ENCODE measurements at regions not wholly inside any gene's neighbourhood (a gene's known extent, or its start where the extent isn't known, plus 50 kb on each side); places are given as distances from the start of the nearest gene placed in this dataset.
A peak's percentile ranks its signal among the peaks of the same experiment; 100 is the strongest.

DNA sequence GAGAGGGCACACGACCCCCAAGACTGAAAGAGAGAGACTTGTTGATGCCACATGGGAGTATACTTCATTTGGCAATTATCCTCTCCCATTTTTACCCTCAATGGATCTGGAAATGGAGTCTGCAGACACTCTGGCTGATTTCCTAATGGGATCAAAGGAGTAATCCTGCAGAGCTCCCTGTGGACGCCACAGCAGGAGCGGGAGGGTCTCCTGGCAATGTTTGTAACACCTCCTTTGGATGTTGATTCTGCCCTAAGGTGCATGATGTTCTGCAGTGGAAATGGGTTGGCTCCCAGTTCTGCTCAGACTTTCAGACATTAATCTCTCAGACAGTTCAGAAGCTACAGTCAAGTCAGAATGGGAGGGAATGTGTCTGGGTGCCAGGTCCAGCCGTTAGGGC, 166.0 kb upstream of the WDR11 start:
- Histone ChIP-seq H4K20me1 (replicated peaks; ENCODE audit: control insufficient read depth, insufficient read depth, low read length) (no peaks in the 10 kb centered on the region), H3K4me3 (no peak overlapping the region), H3K27me3 (ENCODE audit: control insufficient read depth in 2 of 2, insufficient read depth in 2 of 2, low read length in 2 of 2) (no peaks in the 10 kb centered on the region), H3K36me3 (ENCODE audit: control insufficient read depth, insufficient read depth, low read length) (no peaks in the 10 kb centered on the region), H3K4me1 (replicated peaks in 1 of 2; ENCODE audit: control insufficient read depth in 2 of 2, insufficient read depth in 2 of 2, low read length in 2 of 2) (no peaks in the 10 kb centered on the region), H3K9ac (ENCODE audit: insufficient read depth in 1 of 2, low read depth in 2 of 2, low read length in 2 of 2) (no peak overlapping the region), H3K9me3 (replicated peaks; ENCODE audit: control insufficient read depth, insufficient read depth, low read depth, low read length) (no peaks in the 10 kb centered on the region), H3K9me1 (ENCODE audit: control insufficient read depth, insufficient read depth, low read length) (no peaks in the 10 kb centered on the region), H2AFZ (ENCODE audit: low read depth, low read length) (no peak overlapping the region), H3K27ac (ENCODE audit: extremely low read depth, low read depth, low read length) (no peak overlapping the region), H3K79me2 (ENCODE audit: control insufficient read depth, insufficient read depth, low read length) (no peaks in the 10 kb centered on the region), H3K4me2 (ENCODE audit: insufficient read depth, low read length) (no peak overlapping the region)
- intact Hi-C loops (cut with micrococcal nuclease): no loop called here
- ChIA-PET CTCF (ENCODE audit: low intra/inter-chr PET ratio) (no interaction called here), POLR2A (interaction anchor here (0.8 kb wide), 1 partner anchor 406 kb away, joined by 3 read pairs; no protein-coding TSS in a partner anchor)
- 0% methylated on average over 4 of the region's 4 CpGs for WGBS (ENCODE audit: insufficient coverage, low coverage, missing lambda C conversion rate)
- BruUV-seq (replicated peaks): no TSS peak
- DNase-seq (ENCODE audit: extremely low read depth in 1 of 4, low spot score in 3 of 4) (no peak), FAIRE-seq (no peak), ATAC-seq (no peak)
- in situ Hi-C loops (cut with MboI): no loop called here
- no peak for TF ChIP-seq CREM (IDR thresholded peaks at IDR 0.05; ENCODE audit: low read depth)
- no peak for TF ChIP-seq ZNF3 (CRISPR knock-in tag; IDR thresholded peaks at IDR 0.05)

DNA sequence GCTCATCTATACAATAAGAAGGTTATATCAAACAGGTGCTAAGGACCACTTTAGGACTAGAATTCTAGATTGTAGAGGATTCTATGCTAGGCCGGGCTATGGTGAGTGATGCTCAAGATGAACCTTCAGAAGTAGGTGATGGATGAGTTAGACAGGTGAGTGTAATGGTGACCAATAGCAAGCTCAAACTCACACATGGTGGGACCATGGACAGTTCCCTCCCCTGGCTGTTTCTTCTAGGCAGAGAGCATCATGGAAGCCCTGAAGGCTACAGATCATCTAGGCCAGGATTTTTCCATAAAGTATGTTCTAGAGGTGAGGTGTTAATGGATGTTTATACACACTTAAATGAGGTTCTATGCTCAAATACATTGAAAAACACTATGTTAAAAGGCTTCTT, 162.2 kb upstream of the WDR11 start:
- no peaks in the 10 kb centered on the region for H4K20me1 ChIP-seq (replicated peaks; ENCODE audit: control insufficient read depth, insufficient read depth, low read length)
- no peaks in the 10 kb centered on the region for H3K9me1 ChIP-seq (ENCODE audit: control insufficient read depth, insufficient read depth, low read length)
- no peak for ATAC-seq
- no peaks in the 10 kb centered on the region for H3K79me2 ChIP-seq (ENCODE audit: control insufficient read depth, insufficient read depth, low read length)
- no peaks in the 10 kb centered on the region for H3K36me3 ChIP-seq (ENCODE audit: control insufficient read depth, insufficient read depth, low read length)
- no peak overlapping the region for H3K27ac ChIP-seq (ENCODE audit: extremely low read depth, low read depth, low read length)
- CTCF ChIA-PET (ENCODE audit: low intra/inter-chr PET ratio): no interaction called here
- FAIRE-seq: no peak
- no peak overlapping the region for H2AFZ ChIP-seq (ENCODE audit: low read depth, low read length)
- WGBS (ENCODE audit: insufficient coverage, low coverage, missing lambda C conversion rate): 0% methylated on average over 1 of the region's 1 CpG
- no peaks in the 10 kb centered on the region for H3K27me3 ChIP-seq (ENCODE audit: control insufficient read depth in 2 of 2, insufficient read depth in 2 of 2, low read length in 2 of 2)
- H3K4me2 ChIP-seq (ENCODE audit: insufficient read depth, low read length): no peak overlapping the region
- in situ Hi-C loops (cut with MboI): no loop called here
- H3K9me3 ChIP-seq (replicated peaks; ENCODE audit: control insufficient read depth, insufficient read depth, low read depth, low read length): no peaks in the 10 kb centered on the region
- BruUV-seq (replicated peaks): no TSS peak
- no peak overlapping the region for H3K4me3 ChIP-seq
- H3K9ac ChIP-seq (ENCODE audit: insufficient read depth in 1 of 2, low read depth in 2 of 2, low read length in 2 of 2): no peak overlapping the region
- H3K4me1 ChIP-seq (replicated peaks in 1 of 2; ENCODE audit: control insufficient read depth in 2 of 2, insufficient read depth in 2 of 2, low read length in 2 of 2): no peaks in the 10 kb centered on the region
- no peak for DNase-seq (ENCODE audit: extremely low read depth in 1 of 4, low spot score in 3 of 4)
- POLR2A ChIA-PET: no interaction called here
- intact Hi-C loops (cut with micrococcal nuclease): no loop called here
- TF ChIP-seq, protein P1, sequence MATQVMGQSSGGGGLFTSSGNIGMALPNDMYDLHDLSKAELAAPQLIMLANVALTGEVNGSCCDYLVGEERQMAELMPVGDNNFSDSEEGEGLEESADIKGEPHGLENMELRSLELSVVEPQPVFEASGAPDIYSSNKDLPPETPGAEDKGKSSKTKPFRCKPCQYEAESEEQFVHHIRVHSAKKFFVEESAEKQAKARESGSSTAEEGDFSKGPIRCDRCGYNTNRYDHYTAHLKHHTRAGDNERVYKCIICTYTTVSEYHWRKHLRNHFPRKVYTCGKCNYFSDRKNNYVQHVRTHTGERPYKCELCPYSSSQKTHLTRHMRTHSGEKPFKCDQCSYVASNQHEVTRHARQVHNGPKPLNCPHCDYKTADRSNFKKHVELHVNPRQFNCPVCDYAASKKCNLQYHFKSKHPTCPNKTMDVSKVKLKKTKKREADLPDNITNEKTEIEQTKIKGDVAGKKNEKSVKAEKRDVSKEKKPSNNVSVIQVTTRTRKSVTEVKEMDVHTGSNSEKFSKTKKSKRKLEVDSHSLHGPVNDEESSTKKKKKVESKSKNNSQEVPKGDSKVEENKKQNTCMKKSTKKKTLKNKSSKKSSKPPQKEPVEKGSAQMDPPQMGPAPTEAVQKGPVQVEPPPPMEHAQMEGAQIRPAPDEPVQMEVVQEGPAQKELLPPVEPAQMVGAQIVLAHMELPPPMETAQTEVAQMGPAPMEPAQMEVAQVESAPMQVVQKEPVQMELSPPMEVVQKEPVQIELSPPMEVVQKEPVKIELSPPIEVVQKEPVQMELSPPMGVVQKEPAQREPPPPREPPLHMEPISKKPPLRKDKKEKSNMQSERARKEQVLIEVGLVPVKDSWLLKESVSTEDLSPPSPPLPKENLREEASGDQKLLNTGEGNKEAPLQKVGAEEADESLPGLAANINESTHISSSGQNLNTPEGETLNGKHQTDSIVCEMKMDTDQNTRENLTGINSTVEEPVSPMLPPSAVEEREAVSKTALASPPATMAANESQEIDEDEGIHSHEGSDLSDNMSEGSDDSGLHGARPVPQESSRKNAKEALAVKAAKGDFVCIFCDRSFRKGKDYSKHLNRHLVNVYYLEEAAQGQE (IDR thresholded peaks at IDR 0.05; ENCODE audit: borderline replicate concordance): peak; percentile 81
- TF ChIP-seq, protein P1 (CRISPR knock-in tag; IDR thresholded peaks at IDR 0.05; ENCODE audit: low read depth): no peak
- TF ChIP-seq, protein P2, sequence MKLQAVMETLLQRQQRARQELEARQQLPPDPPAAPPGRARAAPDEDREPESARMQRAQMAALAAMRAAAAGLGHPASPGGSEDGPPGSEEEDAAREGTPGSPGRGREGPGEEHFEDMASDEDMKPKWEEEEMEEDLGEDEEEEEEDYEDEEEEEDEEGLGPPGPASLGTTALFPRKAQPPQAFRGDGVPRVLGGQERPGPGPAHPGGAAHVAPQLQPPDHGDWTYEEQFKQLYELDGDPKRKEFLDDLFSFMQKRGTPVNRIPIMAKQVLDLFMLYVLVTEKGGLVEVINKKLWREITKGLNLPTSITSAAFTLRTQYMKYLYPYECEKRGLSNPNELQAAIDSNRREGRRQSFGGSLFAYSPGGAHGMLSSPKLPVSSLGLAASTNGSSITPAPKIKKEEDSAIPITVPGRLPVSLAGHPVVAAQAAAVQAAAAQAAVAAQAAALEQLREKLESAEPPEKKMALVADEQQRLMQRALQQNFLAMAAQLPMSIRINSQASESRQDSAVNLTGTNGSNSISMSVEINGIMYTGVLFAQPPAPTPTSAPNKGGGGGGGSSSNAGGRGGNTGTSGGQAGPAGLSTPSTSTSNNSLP (IDR thresholded peaks at IDR 0.05; ENCODE audit: borderline replicate concordance, low read depth, low read length): no peak
